Stimulated activated naive B cell treated with anti-CD40 and anti-IgM and Interleukin-4, amounts not matched to agents 10 μg/mL and 1 μg/mL and 100 μg/mL, for 72 hours (primary cell): ENCODE measurements at regions not wholly inside any gene's neighbourhood (a gene's known extent, or its start where the extent isn't known, plus 50 kb on each side); places are given as distances from the start of the nearest gene placed in this dataset.
A peak's percentile ranks its signal among the peaks of the same experiment; 100 is the strongest.
"Not testable (repeated sequence)": the region's sequence is repeated elsewhere in the genome, so short reads cannot be mapped to it uniquely, and the experiment has no call there.

Experiments
- ATAC-seq, 2 donors: fragments of 150-1000 bp; cut with Tn5 transposase; replicated peaks; 2 replicates each; pipeline ENCODE4 v1.10.0; 2021; ENCODE audit warnings: moderate library complexity in 1 of 2
- DNase-seq: peaks from one replicate; pipeline ENCODE4 v3.0.0; 2021
- H3K27ac Mint-ChIP-seq: one replicate; pipeline ENCODE4 v1.8.0; 2022; ENCODE audit warnings: mild to moderate bottlenecking, mixed read lengths
- H3K27me3 Mint-ChIP-seq, 2 donors: one replicate each; pipeline ENCODE4 v1.8.0; 2022; ENCODE audit warnings: mixed read lengths in 2 of 2
- H3K36me3 Mint-ChIP-seq, 2 donors: one replicate each; pipeline ENCODE4 v1.8.0; 2022; ENCODE audit warnings: mixed read lengths in 2 of 2, mild to moderate bottlenecking in 1 of 2
- H3K4me1 Mint-ChIP-seq, 2 donors: one replicate each; pipeline ENCODE4 v1.8.0; 2022; ENCODE audit warnings: mixed read lengths in 2 of 2, mild to moderate bottlenecking in 1 of 2
- H3K4me3 Mint-ChIP-seq, 2 donors: one replicate each; pipeline ENCODE4 v1.8.0; 2022; ENCODE audit warnings: mild to moderate bottlenecking in 2 of 2, mixed read lengths in 2 of 2, moderate library complexity in 1 of 2
- H3K9me3 Mint-ChIP-seq, 2 donors: one replicate each; pipeline ENCODE4 v1.8.0; 2022; ENCODE audit warnings: mixed read lengths in 2 of 2, mild to moderate bottlenecking in 1 of 2

DNA sequence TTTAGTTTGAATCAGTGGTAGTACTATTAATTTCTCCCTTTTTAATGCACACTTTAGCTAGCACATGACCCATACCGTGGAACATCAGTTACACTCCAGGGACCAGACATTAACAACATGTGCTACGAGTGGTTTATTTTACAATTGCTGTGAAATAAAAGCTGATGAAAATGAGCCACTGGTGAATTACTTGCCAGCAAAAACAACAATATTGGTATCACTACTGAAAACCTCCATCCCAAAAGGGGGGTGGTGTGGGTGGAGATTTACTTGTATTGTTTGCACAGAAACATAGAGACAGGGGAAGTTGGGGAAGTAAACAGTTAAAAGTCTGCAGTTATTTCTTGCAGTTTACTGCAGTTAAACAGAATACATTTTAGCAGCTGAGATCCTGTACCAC, 369.6 kb upstream of the GRAMD2B start:
- Mint-ChIP-seq H3K36me3 (no peaks in the 10 kb centered on the region), H3K4me1 (no peaks in the 10 kb centered on the region), H3K27ac (no peak overlapping the region), H3K4me3 (no peak overlapping the region), H3K27me3 (no peaks in the 10 kb centered on the region), H3K9me3 (peaks cover 2 to 6% of the 10 kb centered on the region in 2 donors)
- DNase-seq (no peak), ATAC-seq (no peak)

- ATAC-seq (no peak), DNase-seq (no peak)
- peaks cover 4 to 10% of the 10 kb centered on the region in 2 donors for H3K9me3 Mint-ChIP-seq
- H3K36me3 Mint-ChIP-seq = no peaks in the 10 kb centered on the region
- no peaks in the 10 kb centered on the region for H3K27me3 Mint-ChIP-seq
- H3K4me3 Mint-ChIP-seq = no peak overlapping the region
- no peaks in the 10 kb centered on the region for H3K4me1 Mint-ChIP-seq
- no peak overlapping the region for H3K27ac Mint-ChIP-seq
These were observed 368.4 kb upstream of the GRAMD2B start for GRCh38 chr5:126054577-126055347.

DNA sequence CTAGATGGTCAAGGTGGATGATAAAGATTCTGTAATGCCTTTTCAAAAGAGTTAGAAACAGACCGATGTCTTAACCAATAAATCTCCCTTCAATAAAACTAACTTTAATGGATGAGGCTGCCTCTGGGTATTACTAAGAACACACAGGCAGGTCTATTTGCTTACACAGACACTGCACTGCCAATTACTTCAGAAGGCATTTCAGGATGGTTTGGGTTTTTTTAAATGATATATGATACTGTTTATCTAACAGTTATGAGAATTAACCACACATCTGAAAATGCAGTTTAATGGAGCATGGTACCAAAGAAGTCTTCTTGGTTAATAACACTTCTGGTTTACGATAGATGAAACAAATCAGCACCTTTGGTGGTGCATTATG, 367.9 kb upstream of the GRAMD2B start:
- Mint-ChIP-seq H3K27ac (no peak overlapping the region), H3K4me3 (no peak overlapping the region), H3K27me3 (no peaks in the 10 kb centered on the region), H3K9me3 (peaks cover 4 to 9% of the 10 kb centered on the region in 2 donors), H3K36me3 (no peaks in the 10 kb centered on the region), H3K4me1 (no peaks in the 10 kb centered on the region)
- no peak for DNase-seq
- no peak for ATAC-seq

- H3K4me3 Mint-ChIP-seq = no peak overlapping the region
- H3K9me3 Mint-ChIP-seq = peaks cover 4 to 9% of the 10 kb centered on the region in 2 donors
- H3K27ac Mint-ChIP-seq = no peak overlapping the region
- ATAC-seq = no peak
- H3K4me1 Mint-ChIP-seq = no peaks in the 10 kb centered on the region
- no peaks in the 10 kb centered on the region for H3K36me3 Mint-ChIP-seq
- no peaks in the 10 kb centered on the region for H3K27me3 Mint-ChIP-seq
- DNase-seq = no peak
These were observed 366.9 kb upstream of the GRAMD2B start for GRCh38 chr5:126056352-126056751.

- Mint-ChIP-seq H3K27ac (no peak overlapping the region), H3K4me3 (no peak overlapping the region), H3K27me3 (no peaks in the 10 kb centered on the region), H3K9me3 (peaks cover 4 to 9% of the 10 kb centered on the region in 2 donors), H3K4me1 (no peaks in the 10 kb centered on the region), H3K36me3 (no peaks in the 10 kb centered on the region)
- DNase-seq (no peak), ATAC-seq (no peak)
These were observed 366.2 kb upstream of the GRAMD2B start for GRCh38 chr5:126056851-126057622.

GRCh38 chr5:126058392-126058791, 364.8 kb upstream of the GRAMD2B start:
- not testable (repeated sequence) for DNase-seq, H3K36me3 Mint-ChIP-seq, H3K9me3 Mint-ChIP-seq, ATAC-seq, H3K27ac Mint-ChIP-seq, H3K4me1 Mint-ChIP-seq, H3K4me3 Mint-ChIP-seq, H3K27me3 Mint-ChIP-seq

DNA sequence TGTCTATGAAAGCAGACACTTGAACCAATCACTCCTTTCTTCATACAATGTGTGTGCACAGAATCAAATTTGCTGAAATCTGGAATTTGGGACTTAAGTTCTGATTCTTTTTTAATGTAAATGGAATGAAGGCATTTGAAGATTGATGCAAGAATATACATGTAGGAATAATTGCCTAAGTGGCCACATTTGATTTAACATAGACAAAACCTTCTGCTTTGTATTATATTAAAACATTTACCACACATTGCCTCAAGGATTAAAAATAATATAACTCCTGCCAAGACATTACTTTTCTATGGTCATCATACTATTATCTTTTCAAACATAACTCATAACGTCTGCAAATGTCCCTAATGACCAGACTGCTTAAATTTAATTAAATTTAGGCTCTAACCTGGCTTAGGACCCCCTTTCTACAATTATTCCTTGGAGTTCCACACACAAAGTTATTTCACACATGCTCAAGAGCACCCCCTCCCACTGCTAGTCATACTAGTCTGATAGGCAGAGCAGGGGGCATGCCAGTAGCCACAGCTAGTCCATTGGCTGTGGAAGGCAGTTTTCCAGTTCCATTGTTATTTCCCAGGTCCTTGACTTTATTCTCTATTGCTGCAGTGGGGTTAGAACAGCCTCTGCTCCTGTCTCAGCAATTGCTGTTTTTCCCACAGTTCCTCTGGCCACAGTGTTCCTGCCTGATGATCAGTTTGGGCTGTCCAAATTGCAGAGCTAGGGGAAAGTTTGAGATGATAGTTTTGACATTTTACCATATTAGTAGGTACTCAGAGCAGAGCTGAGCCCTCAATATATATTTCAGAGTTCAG, 360.6 kb upstream of the GRAMD2B start:
- Mint-ChIP-seq H3K36me3 (no peaks in the 10 kb centered on the region), H3K4me3 (no peak overlapping the region), H3K9me3 (peaks cover 4 to 9% of the 10 kb centered on the region in 2 donors), H3K27ac (no peak overlapping the region), H3K27me3 (no peaks in the 10 kb centered on the region), H3K4me1 (peaks cover 0 to 5% of the 10 kb centered on the region in 2 donors)
- DNase-seq = no peak
- ATAC-seq = no peak

DNA sequence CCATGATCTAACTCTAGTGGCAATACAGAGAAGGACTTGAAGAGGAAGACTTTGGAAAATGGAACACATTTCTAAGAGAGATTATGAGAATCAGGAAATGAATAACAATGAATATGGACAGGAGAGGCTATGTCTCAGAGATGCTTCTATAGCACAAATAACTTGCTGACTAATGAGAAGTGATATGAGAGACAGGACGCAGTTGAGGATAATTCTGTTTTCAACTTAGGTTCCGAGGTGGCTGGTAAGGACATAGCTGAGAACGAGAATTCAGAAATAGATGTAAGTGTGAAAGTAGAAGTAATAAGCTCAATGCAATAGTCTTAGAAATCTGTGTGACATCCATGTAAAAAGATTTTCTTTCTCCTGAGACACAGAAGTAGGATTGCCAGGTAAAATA, 358.1 kb upstream of the GRAMD2B start:
- Mint-ChIP-seq H3K27ac (no peak overlapping the region), H3K4me1 (peaks cover 0 to 5% of the 10 kb centered on the region in 2 donors), H3K27me3 (no peaks in the 10 kb centered on the region), H3K4me3 (no peak overlapping the region), H3K36me3 (no peaks in the 10 kb centered on the region), H3K9me3 (no peaks in the 10 kb centered on the region)
- DNase-seq (no peak), ATAC-seq (no peak)

GRCh38 chr5:126066836-126067235, 356.4 kb upstream of the GRAMD2B start:
- ATAC-seq (peak in 1 of 2 donors; percentile 33), DNase-seq (no peak)
- Mint-ChIP-seq H3K4me1 (peaks cover 0 to 5% of the 10 kb centered on the region in 2 donors), H3K9me3 (peaks cover 3% of the 10 kb centered on the region in 2 donors), H3K36me3 (no peaks in the 10 kb centered on the region), H3K27ac (no peak overlapping the region), H3K27me3 (no peaks in the 10 kb centered on the region), H3K4me3 (no peak overlapping the region)

GRCh38 chr5:126067404-126067803, 355.8 kb upstream of the GRAMD2B start:
- DNase-seq = no peak
- Mint-ChIP-seq H3K27me3 (no peaks in the 10 kb centered on the region), H3K4me3 (no peak overlapping the region), H3K4me1 (peaks cover 0 to 5% of the 10 kb centered on the region in 2 donors), H3K36me3 (no peaks in the 10 kb centered on the region), H3K27ac (no peak overlapping the region), H3K9me3 (peaks cover 3 to 5% of the 10 kb centered on the region in 2 donors)
- no peak for ATAC-seq

DNA sequence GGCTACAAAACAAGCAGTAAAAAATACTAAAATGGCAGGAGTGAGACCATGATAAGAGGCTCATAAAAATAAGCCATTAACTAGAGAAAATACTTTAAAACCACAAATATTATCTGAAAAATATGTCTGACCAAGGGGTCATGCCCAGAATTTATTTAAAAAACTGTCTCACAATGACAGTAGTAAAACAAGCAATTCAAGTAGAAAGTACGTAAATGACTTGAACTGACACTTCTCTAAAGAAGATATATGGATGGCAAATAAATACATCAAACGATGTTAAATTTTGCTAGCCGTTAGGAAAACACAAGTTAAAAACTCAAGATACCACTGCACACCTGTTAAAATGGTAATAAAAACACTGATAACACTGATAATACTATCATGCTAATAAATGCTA, 353.9 kb upstream of the GRAMD2B start:
- ATAC-seq (no peak), DNase-seq (no peak)
- H3K9me3 Mint-ChIP-seq = peaks cover 10 to 13% of the 10 kb centered on the region in 2 donors
- no peak overlapping the region for H3K27ac Mint-ChIP-seq
- H3K4me1 Mint-ChIP-seq = peaks cover 0 to 5% of the 10 kb centered on the region in 2 donors
- H3K27me3 Mint-ChIP-seq = no peaks in the 10 kb centered on the region
- H3K4me3 Mint-ChIP-seq = no peak overlapping the region
- peaks cover 0 to 3% of the 10 kb centered on the region in 2 donors for H3K36me3 Mint-ChIP-seq

- Mint-ChIP-seq H3K27me3 (no peaks in the 10 kb centered on the region), H3K4me3 (no peak overlapping the region), H3K27ac (no peak overlapping the region), H3K9me3 (peaks cover 10 to 14% of the 10 kb centered on the region in 2 donors), H3K36me3 (peaks cover 0 to 3% of the 10 kb centered on the region in 2 donors), H3K4me1 (peaks cover 0 to 5% of the 10 kb centered on the region in 2 donors)
- no peak for ATAC-seq
- DNase-seq = no peak
These were observed 352.7 kb upstream of the GRAMD2B start for GRCh38 chr5:126070481-126070880.

- Mint-ChIP-seq H3K9me3 (peaks cover 14% of the 10 kb centered on the region in 2 donors), H3K36me3 (peaks cover 0 to 3% of the 10 kb centered on the region in 2 donors), H3K27me3 (no peaks in the 10 kb centered on the region), H3K4me1 (no peaks in the 10 kb centered on the region), H3K27ac (no peak overlapping the region), H3K4me3 (no peak overlapping the region)
- no peak for ATAC-seq
- DNase-seq = no peak
These were observed 348.7 kb upstream of the GRAMD2B start for GRCh38 chr5:126074538-126074937.

GRCh38 chr5:126079266-126079665, 343.9 kb upstream of the GRAMD2B start:
- peaks cover 16 to 17% of the 10 kb centered on the region in 2 donors for H3K9me3 Mint-ChIP-seq
- no peak overlapping the region for H3K27ac Mint-ChIP-seq
- peaks cover 0 to 2% of the 10 kb centered on the region in 2 donors for H3K36me3 Mint-ChIP-seq

More at GRCh38 chr5:126079266-126079665, 343.9 kb upstream of the GRAMD2B start:
- Mint-ChIP-seq H3K4me3 (no peak overlapping the region), H3K27me3 (peaks cover 8 to 11% of the 10 kb centered on the region in 2 donors), H3K4me1 (no peaks in the 10 kb centered on the region)
- no peak for ATAC-seq
- no peak for DNase-seq
